ENCODE measurements at regions not wholly inside any gene's neighbourhood (a gene's known extent, or its start where the extent isn't known, plus 50 kb on each side); places are given as distances from the start of the nearest gene placed in this dataset.

- DNase-seq (ENCODE audit: extremely low read depth, insufficient read length) = peak; percentile 32
- H3K36me3 ChIP-seq (ENCODE audit: control insufficient read depth, insufficient read depth, low read length) = no peaks in the 10 kb centered on the region
- TF ChIP-seq, protein P1, sequence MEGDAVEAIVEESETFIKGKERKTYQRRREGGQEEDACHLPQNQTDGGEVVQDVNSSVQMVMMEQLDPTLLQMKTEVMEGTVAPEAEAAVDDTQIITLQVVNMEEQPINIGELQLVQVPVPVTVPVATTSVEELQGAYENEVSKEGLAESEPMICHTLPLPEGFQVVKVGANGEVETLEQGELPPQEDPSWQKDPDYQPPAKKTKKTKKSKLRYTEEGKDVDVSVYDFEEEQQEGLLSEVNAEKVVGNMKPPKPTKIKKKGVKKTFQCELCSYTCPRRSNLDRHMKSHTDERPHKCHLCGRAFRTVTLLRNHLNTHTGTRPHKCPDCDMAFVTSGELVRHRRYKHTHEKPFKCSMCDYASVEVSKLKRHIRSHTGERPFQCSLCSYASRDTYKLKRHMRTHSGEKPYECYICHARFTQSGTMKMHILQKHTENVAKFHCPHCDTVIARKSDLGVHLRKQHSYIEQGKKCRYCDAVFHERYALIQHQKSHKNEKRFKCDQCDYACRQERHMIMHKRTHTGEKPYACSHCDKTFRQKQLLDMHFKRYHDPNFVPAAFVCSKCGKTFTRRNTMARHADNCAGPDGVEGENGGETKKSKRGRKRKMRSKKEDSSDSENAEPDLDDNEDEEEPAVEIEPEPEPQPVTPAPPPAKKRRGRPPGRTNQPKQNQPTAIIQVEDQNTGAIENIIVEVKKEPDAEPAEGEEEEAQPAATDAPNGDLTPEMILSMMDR (IDR thresholded peaks at IDR 0.05; ENCODE audit: insufficient read depth, low read length, poor library complexity, severe bottlenecking) = no peak
These were observed 368.0 kb downstream of the QKI start for GRCh38 chr6:163782436-163783003.

DNA sequence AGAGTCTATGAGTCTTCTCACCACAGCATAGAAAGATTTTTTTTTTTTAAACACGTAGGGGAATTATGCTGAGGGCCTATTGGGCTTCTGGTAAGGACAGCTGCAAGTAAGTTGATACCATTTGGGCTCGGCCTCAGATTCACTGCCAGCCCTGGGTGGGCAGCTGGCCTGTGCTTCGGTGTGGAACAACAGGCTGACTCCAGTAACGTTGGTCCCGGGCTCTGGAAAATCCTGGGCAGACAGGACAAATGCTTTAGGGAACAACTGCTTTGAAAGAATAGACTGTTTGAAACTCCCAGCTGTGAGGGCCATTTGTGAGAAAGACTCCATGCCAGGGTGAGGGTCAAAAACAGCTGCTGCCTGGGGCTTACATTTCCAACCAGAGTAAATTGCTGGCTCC lies 366.5 kb downstream of the QKI start:
- Histone ChIP-seq H3K27me3 (replicated peaks; ENCODE audit: control insufficient read depth, insufficient read depth, low read length) (no peaks in the 10 kb centered on the region), H3K4me3 (replicated peaks; ENCODE audit: low read depth, low read length) (no peak overlapping the region), H3K36me3 (ENCODE audit: control insufficient read depth, insufficient read depth, low read length) (no peaks in the 10 kb centered on the region)
- TF ChIP-seq, protein P1 (IDR thresholded peaks at IDR 0.05; ENCODE audit: insufficient read depth, low read length, poor library complexity, severe bottlenecking) = no peak
- no peak for DNase-seq (ENCODE audit: extremely low read depth, insufficient read length)

More at GRCh38 chr6:163782436-163783003, 368.0 kb downstream of the QKI start:
- no peaks in the 10 kb centered on the region for H3K27me3 ChIP-seq (replicated peaks; ENCODE audit: control insufficient read depth, insufficient read depth, low read length)
- H3K4me3 ChIP-seq (replicated peaks; ENCODE audit: low read depth, low read length) = no peak overlapping the region

DNA sequence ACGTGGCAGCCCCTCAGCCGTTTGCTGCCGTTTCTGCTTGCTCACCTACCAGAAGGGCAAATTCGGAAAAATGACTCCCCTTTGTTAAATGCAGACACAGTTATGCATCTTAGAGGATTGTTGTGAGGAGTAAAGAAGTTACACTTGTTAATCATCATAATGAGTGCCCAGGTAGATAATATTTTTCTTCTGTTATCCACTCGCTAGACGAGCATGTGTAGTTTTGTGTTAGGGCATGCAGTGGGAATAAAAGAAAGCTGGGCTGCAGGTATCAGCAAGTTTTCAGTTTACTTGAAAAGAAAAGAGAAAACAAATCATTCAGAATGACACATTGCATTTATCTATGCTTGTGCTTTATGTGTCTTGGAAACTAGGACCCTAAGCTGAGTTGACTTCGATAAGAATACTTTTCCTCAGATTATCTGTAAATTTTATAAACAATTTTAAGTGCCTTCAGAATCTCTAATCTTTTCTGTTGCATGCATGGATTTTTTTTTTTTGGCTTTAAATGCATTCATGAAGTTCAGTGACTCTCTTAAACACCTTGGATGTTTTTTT lies 365.3 kb downstream of the QKI start:
- no peak for DNase-seq (ENCODE audit: extremely low read depth, insufficient read length)
- no peak overlapping the region for H3K4me3 ChIP-seq (replicated peaks; ENCODE audit: low read depth, low read length)
- TF ChIP-seq, protein P1 (IDR thresholded peaks at IDR 0.05; ENCODE audit: insufficient read depth, low read length, poor library complexity, severe bottlenecking) = no peak
- no peaks in the 10 kb centered on the region for H3K36me3 ChIP-seq (ENCODE audit: control insufficient read depth, insufficient read depth, low read length)
- H3K27me3 ChIP-seq (replicated peaks; ENCODE audit: control insufficient read depth, insufficient read depth, low read length) = no peaks in the 10 kb centered on the region

GRCh38 chr6:163777716-163778115 lies 363.2 kb downstream of the QKI start:
- Histone ChIP-seq H3K36me3 (ENCODE audit: control insufficient read depth, insufficient read depth, low read length) (no peaks in the 10 kb centered on the region), H3K4me3 (replicated peaks; ENCODE audit: low read depth, low read length) (no peak overlapping the region), H3K27me3 (replicated peaks; ENCODE audit: control insufficient read depth, insufficient read depth, low read length) (no peaks in the 10 kb centered on the region)
- no peak for DNase-seq (ENCODE audit: extremely low read depth, insufficient read length)
- TF ChIP-seq, protein P1 (IDR thresholded peaks at IDR 0.05; ENCODE audit: insufficient read depth, low read length, poor library complexity, severe bottlenecking) = no peak

DNA sequence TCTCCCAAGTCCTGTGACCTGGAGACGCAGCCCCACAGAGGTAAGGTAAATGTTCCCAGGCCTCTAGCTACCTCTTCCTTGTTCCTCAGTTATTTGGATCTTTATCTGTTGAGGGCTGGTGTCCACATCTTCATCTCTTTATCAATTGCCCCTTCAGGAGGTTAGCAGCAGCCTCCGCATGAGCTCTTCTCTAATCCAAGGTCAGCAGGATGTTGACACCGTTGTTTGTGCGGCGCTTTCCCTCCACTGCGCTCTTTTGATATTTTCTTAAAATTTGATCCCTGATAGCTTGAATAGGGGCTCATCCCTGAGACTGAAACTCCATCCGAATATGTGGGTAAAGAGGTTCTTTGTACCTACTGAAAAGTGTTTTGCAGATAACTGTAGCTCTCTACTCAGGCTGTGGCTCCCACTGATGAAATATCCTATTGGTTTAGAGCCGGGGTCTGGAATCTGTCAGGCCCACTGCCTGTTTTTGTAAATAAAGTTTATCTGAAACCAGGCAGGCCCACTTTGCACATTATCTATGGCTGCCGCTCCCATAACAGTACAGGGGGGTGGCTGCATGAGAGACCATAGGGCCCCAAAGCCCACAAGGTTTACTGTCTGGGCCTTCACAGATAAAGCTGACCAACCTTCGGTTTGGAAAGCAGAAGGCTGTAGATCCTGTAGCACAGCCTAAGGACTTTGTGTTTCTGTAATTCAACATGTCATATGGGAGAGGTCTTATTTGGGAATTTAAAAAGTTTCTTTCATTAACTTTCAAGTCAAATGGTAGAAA lies 362.6 kb downstream of the QKI start:
- no peaks in the 10 kb centered on the region for H3K27me3 ChIP-seq (replicated peaks; ENCODE audit: control insufficient read depth, insufficient read depth, low read length)
- TF ChIP-seq, protein P1 (IDR thresholded peaks at IDR 0.05; ENCODE audit: insufficient read depth, low read length, poor library complexity, severe bottlenecking) = no peak
- DNase-seq (ENCODE audit: extremely low read depth, insufficient read length) = no peak
- no peak overlapping the region for H3K4me3 ChIP-seq (replicated peaks; ENCODE audit: low read depth, low read length)
- H3K36me3 ChIP-seq (ENCODE audit: control insufficient read depth, insufficient read depth, low read length) = no peaks in the 10 kb centered on the region

Measured in GM06990 (cell line).